Transverse colon (tissue), 4 donors: ENCODE measurements at regions not wholly inside any gene's neighbourhood (a gene's known extent, or its start where the extent isn't known, plus 50 kb on each side); places are given as distances from the start of the nearest gene placed in this dataset.
A peak's percentile ranks its signal among the peaks of the same experiment; 100 is the strongest.

Experiments used
- DNase-seq: peaks from one replicate; pipeline ENCODE4 v3.0.0-alpha.2; 2019
- H3K27ac ChIP-seq, 4 donors: fragments of 200-600 bp; sonication (generic); 2 replicates each; pipeline ENCODE4 v1.5.1; 2016 to 2018; ENCODE audit warnings: inconsistent platforms in 4 of 4
- H3K27me3 ChIP-seq: fragments of 200-600 bp; sonication (generic); 2 replicates; pipeline ENCODE4 v1.5.1; 2017; ENCODE audit warnings: inconsistent platforms
- H3K36me3 ChIP-seq, 4 donors: fragments of 200-600 bp; sonication (generic); 2 replicates each; pipeline ENCODE4 v1.5.1; 2017 to 2019; ENCODE audit warnings: inconsistent platforms in 4 of 4
- H3K4me1 ChIP-seq, 4 donors: fragments of 200-600 bp; sonication (generic); 2 replicates each; pipeline ENCODE4 v1.5.1; 2017 to 2020; ENCODE audit warnings: inconsistent platforms in 4 of 4
- H3K4me3 ChIP-seq, 4 donors: fragments of 200-600 bp; sonication (generic); 1 replicate in 1 of 4; 2 replicates in 3 of 4; pipeline versions ENCODE4 v1.5.1 to v1.6.1; 2017 to 2019; ENCODE audit warnings: inconsistent platforms in 4 of 4
- H3K9me3 ChIP-seq, 2 donors: fragments of 200-600 bp; sonication (generic); 2 replicates each; pipeline ENCODE4 v1.5.1; 2017 to 2019; ENCODE audit warnings: inconsistent platforms in 2 of 2
- CTCF ChIP-seq, 5 experiments: fragments of 200-600 bp in 3 of 5; fragments of 450-650 bp in 2 of 5; sonication (generic) in 3 of 5; IDR thresholded peaks; 1 replicate in 2 of 5; 2 replicates in 3 of 5; pipeline ENCODE4 v1.5.1; 2016 to 2017; ENCODE audit warnings: antibody characterized with exemption in 5 of 5, inconsistent platforms in 3 of 5, mild to moderate bottlenecking in 2 of 5, moderate library complexity in 1 of 5
- EP300 ChIP-seq: sonication (generic); formaldehyde crosslinking; IDR thresholded peaks from one replicate; pipeline ENCODE4 v1.6.1; 2017; ENCODE audit warnings: antibody characterized with exemption, low read depth
- POLR2A ChIP-seq: fragments of 450-650 bp; IDR thresholded peaks from one replicate; pipeline ENCODE4 v1.6.1; 2016; ENCODE audit warnings: antibody characterized with exemption, mild to moderate bottlenecking, moderate library complexity
- POLR2AphosphoS5 ChIP-seq, 3 donors: sonication (generic); formaldehyde crosslinking; IDR thresholded peaks; one replicate each; pipeline ENCODE4 v1.6.1; 2016; ENCODE audit warnings: antibody characterized with exemption in 3 of 3
- WGBS, 2 donors: methylation state at CpG; one replicate each; pipeline ENCODE4 v1.1.5; 2018; ENCODE audit warnings: low coverage in 1 of 2; 5-methylcytosine and 5-hydroxymethylcytosine counted together
- in situ Hi-C, 4 donors: fragments of 200-750 bp; cut with MboI; loops; one replicate each; pipeline versions ENCODE4 v1.15.0 to v1.15.1; 2017; ENCODE audit warnings: low sequenced_read_pairs in 3 of 4, low pct_ligation_motif_present in 1 of 4, low pct_unique_long_range_greater_than_20kb in 1 of 4
- intact Hi-C: fragments of 100-400 bp; cut with DNase I; formaldehyde crosslinking; loops from one replicate; pipeline ENCODE4 v1.15.1; 2023; ENCODE audit warnings: low total_unique reads

GRCh38 chr17:69608808-69609472, 194.4 kb downstream of the MAP2K6 start:
- Histone ChIP-seq H3K4me1 (peaks cover 0 to 22% (median 12%) of the 10 kb centered on the region in 4 donors), H3K27me3 (no peaks in the 10 kb centered on the region), H3K36me3 (no peaks in the 10 kb centered on the region), H3K9me3 (no peaks in the 10 kb centered on the region), H3K4me3 (no peak overlapping the region), H3K27ac (peak overlapping the region in 2 of 4 donors; percentile 20 to 30)
- 58 to 62% methylated on average over 4 of the region's 4 CpGs for WGBS, 2 donors
- TF ChIP-seq EP300: no peak
- no peak for TF ChIP-seq POLR2A
- no peak for TF ChIP-seq CTCF (IDR thresholded peaks at IDR 0.05)
- intact Hi-C loops: loop anchor here (10.0 kb wide), 1 partner anchor 526 kb away; no protein-coding TSS in a partner anchor
- DNase-seq: no peak
- in situ Hi-C loops: no loop called here

GRCh38 chr17:69609473-69610305, 195.2 kb downstream of the MAP2K6 start:
- 52 to 88% methylated on average over 2 to 6 of the region's 6 CpGs for WGBS, 2 donors
- no peaks in the 10 kb centered on the region for H3K36me3 ChIP-seq
- no peaks in the 10 kb centered on the region for H3K9me3 ChIP-seq
- H3K4me1 ChIP-seq: peaks cover 0 to 22% (median 12%) of the 10 kb centered on the region in 4 donors
- no peaks in the 10 kb centered on the region for H3K27me3 ChIP-seq
- TF ChIP-seq POLR2AphosphoS5 (IDR thresholded peaks at IDR 0.05) (no peak), CTCF (IDR thresholded peaks at IDR 0.05) (peak; percentile 20 to 36 (median 28))
- in situ Hi-C loops (no loop called here), intact Hi-C loops (loop anchor here (10.0 kb wide), 1 partner anchor 525 kb away; no protein-coding TSS in a partner anchor)
- peak overlapping the region in 1 of 4 donors; percentile 30 for H3K27ac ChIP-seq
- H3K4me3 ChIP-seq: no peak overlapping the region
- no peak for DNase-seq

GRCh38 chr17:69620363-69620762, 205.9 kb downstream of the MAP2K6 start:
- in situ Hi-C loops (no loop called here), intact Hi-C loops (no loop called here)
- Histone ChIP-seq H3K4me3 (no peak overlapping the region), H3K27me3 (no peaks in the 10 kb centered on the region), H3K36me3 (no peaks in the 10 kb centered on the region), H3K27ac (no peak overlapping the region), H3K9me3 (no peaks in the 10 kb centered on the region), H3K4me1 (no peaks in the 10 kb centered on the region)
- WGBS, 2 donors: 66 to 92% methylated on average over 1 of the region's 1 CpG
- no peak for DNase-seq
- TF ChIP-seq CTCF (IDR thresholded peaks at IDR 0.05) (no peak), POLR2AphosphoS5 (IDR thresholded peaks at IDR 0.05) (no peak), EP300 (no peak), POLR2A (no peak)

GRCh38 chr17:69625474-69625873, 211.0 kb downstream of the MAP2K6 start:
- no peak overlapping the region for H3K4me3 ChIP-seq
- no peak for TF ChIP-seq POLR2AphosphoS5 (IDR thresholded peaks at IDR 0.05)
- no peak for TF ChIP-seq EP300
- no peak for TF ChIP-seq POLR2A
- TF ChIP-seq CTCF (IDR thresholded peaks at IDR 0.05): no peak
- WGBS, 2 donors: 65% methylated on average over 2 of the region's 2 CpGs; no CpG with 5 or more reads in 1 of the 2 donors
- no peaks in the 10 kb centered on the region for H3K36me3 ChIP-seq
- intact Hi-C loops (no loop called here), in situ Hi-C loops (no loop called here)
- DNase-seq: no peak
- no peaks in the 10 kb centered on the region for H3K4me1 ChIP-seq
- no peaks in the 10 kb centered on the region for H3K27me3 ChIP-seq
- no peaks in the 10 kb centered on the region for H3K9me3 ChIP-seq
- H3K27ac ChIP-seq: no peak overlapping the region
